ENCODE measurements at regions not wholly inside any gene's neighbourhood (a gene's known extent, or its start where the extent isn't known, plus 50 kb on each side); places are given as distances from the start of the nearest gene placed in this dataset.

GRCh38 chr2:6294791-6295190 lies 570.9 kb downstream of the CMPK2 start:
- TF ChIP-seq CTCF (IDR thresholded peaks at IDR 0.05) (no peak), ZFX (IDR thresholded peaks at IDR 0.05; ENCODE audit: borderline replicate concordance) (no peak)

Measured in 22Rv1 (cell line).